ENCODE measurements at regions not wholly inside any gene's neighbourhood (a gene's known extent, or its start where the extent isn't known, plus 50 kb on each side); places are given as distances from the start of the nearest gene placed in this dataset.

- TF ChIP-seq POLR2AphosphoS5 (IDR thresholded peaks at IDR 0.05; ENCODE audit: low read depth, low read length), result no peak
- no peak for TF ChIP-seq CTCF (IDR thresholded peaks at IDR 0.05 in 2 of 3, conservative IDR thresholded peaks at IDR 0.05 in 1 of 3; ENCODE audit: borderline replicate concordance in 1 of 3, insufficient read depth in 1 of 3, low read depth in 2 of 3, low read length in 2 of 3)
- no peak for TF ChIP-seq ZBTB33 (IDR thresholded peaks at IDR 0.05; ENCODE audit: extremely low read depth, insufficient replicate concordance, low read length)
- no peak for TF ChIP-seq SRF (IDR thresholded peaks at IDR 0.05; ENCODE audit: low read depth)
These were observed 140.5 kb upstream of the SMAD3 start for GRCh38 chr15:66924889-66925288.
